Psoas muscle (tissue), 7 donors: ENCODE measurements at regions not wholly inside any gene's neighbourhood (a gene's known extent, or its start where the extent isn't known, plus 50 kb on each side); places are given as distances from the start of the nearest gene placed in this dataset.

Experiments
- ATAC-seq, 4 donors: fragments of 200-7000 bp; cut with Tn5 transposase; one replicate each; pipeline ENCODE4 v1.9.1; 2020; ENCODE audit warnings: moderate library complexity in 3 of 4, mild to moderate bottlenecking in 2 of 4
- DNase-seq, 2 donors: peaks; one replicate each; pipeline ENCODE4 v3.0.0-alpha.2; 2020
- H3K27ac ChIP-seq: fragments of 200-600 bp; one replicate; pipeline ENCODE4 v1.8.0; 2022
- H3K27me3 ChIP-seq, 3 donors: fragments of 200-600 bp in 1 of 3; one replicate each; pipeline versions ENCODE4 v1.6.1 to v1.8.0; 2013 to 2022; ENCODE audit warnings: low read length in 2 of 3, mild to moderate bottlenecking in 2 of 3, moderate library complexity in 1 of 3; ENCODE audit not compliant: insufficient read depth in 3 of 3
- H3K36me3 ChIP-seq, 2 donors: fragments of 200-600 bp in 1 of 2; one replicate each; pipeline versions ENCODE4 v1.6.1 to v1.8.0; 2013 to 2022; ENCODE audit warnings: low read depth in 1 of 2, mild to moderate bottlenecking in 1 of 2, moderate library complexity in 1 of 2; ENCODE audit not compliant: insufficient read depth in 1 of 2
- H3K4me1 ChIP-seq: fragments of 200-600 bp; one replicate; pipeline ENCODE4 v1.8.0; 2022
- H3K4me3 ChIP-seq: fragments of 200-600 bp; one replicate; pipeline ENCODE4 v1.8.0; 2022; ENCODE audit warnings: mild to moderate bottlenecking
- H3K9me3 ChIP-seq: fragments of 200-600 bp; one replicate; pipeline ENCODE4 v1.8.0; 2022
- CTCF ChIP-seq: fragments of 200-600 bp; IDR thresholded peaks from one replicate; pipeline ENCODE4 v1.8.0; 2022; ENCODE audit warnings: antibody characterized with exemption
- WGBS, 3 donors: extraction: QIAGEN DNeasy Blood & Tissue Kit; methylation state at CpG; one replicate each; pipeline versions ENCODE4 v1.1.6 to v1.1.7; 2013; 5-methylcytosine and 5-hydroxymethylcytosine counted together
- intact Hi-C, 2 donors: fragments of 100-400 bp; cut with DNase I; formaldehyde crosslinking; loops; one replicate each; pipeline versions ENCODE4 v1.11.0 to v1.14.2; 2022
- donor health status: healthy with polysubstance abuse.
- donor health status: DM: no; HTN: no; CAD: no; lungs with moderate emphysema.
- donor health status: Bipolar disorder and iron deficiency.
- donor health status: healthy.
- donor health status: DM: yes; HTN: yes; CAD: no.
- donor health status: DM: no; HTN: no; CAD: no.
- donor health status: DM: yes; HTN: yes; CAD: no.

GRCh38 chr5:172545291-172545801 is 91.0 kb upstream of the SH3PXD2B start:
- no peak for DNase-seq
- Histone ChIP-seq H3K27ac (no peak overlapping the region), H3K36me3 (no peaks in the 10 kb centered on the region), H3K4me3 (no peak overlapping the region), H3K9me3 (no peaks in the 10 kb centered on the region), H3K27me3 (peaks cover 0 to 4% (median 4%) of the 10 kb centered on the region in 3 donors), H3K4me1 (no peaks in the 10 kb centered on the region)
- no peak for TF ChIP-seq CTCF
- 42 to 52% (median 43%) methylated on average over 9 of the region's 9 CpGs for WGBS, 3 donors
- intact Hi-C loops, result no loop called here
- ATAC-seq, result no peak

- H3K27ac ChIP-seq, result no peak overlapping the region
- WGBS, 3 donors, result 51 to 66% (median 52%) methylated on average over 6 of the region's 6 CpGs
- no peak for DNase-seq
- peaks cover 0 to 4% (median 4%) of the 10 kb centered on the region in 3 donors for H3K27me3 ChIP-seq
- ATAC-seq, result no peak
- H3K36me3 ChIP-seq, result no peaks in the 10 kb centered on the region
- no peak for TF ChIP-seq CTCF
- no peaks in the 10 kb centered on the region for H3K9me3 ChIP-seq
- H3K4me1 ChIP-seq, result no peaks in the 10 kb centered on the region
- intact Hi-C loops, result no loop called here
- no peak overlapping the region for H3K4me3 ChIP-seq
These were observed 90.2 kb upstream of the SH3PXD2B start for GRCh38 chr5:172544371-172545095.

- H3K27me3 ChIP-seq, result peaks cover 0 to 4% (median 4%) of the 10 kb centered on the region in 3 donors
- no peak overlapping the region for H3K27ac ChIP-seq
- WGBS, 3 donors, result 89 to 94% (median 91%) methylated on average over 11 of the region's 11 CpGs
- no peak for ATAC-seq
- intact Hi-C loops, result no loop called here
- no peaks in the 10 kb centered on the region for H3K4me1 ChIP-seq
- H3K9me3 ChIP-seq, result no peaks in the 10 kb centered on the region
- no peaks in the 10 kb centered on the region for H3K36me3 ChIP-seq
- DNase-seq, result no peak
- no peak for TF ChIP-seq CTCF
- no peak overlapping the region for H3K4me3 ChIP-seq
These were observed 89.4 kb upstream of the SH3PXD2B start for GRCh38 chr5:172543484-172544298.

- WGBS, 3 donors, result 78 to 83% (median 79%) methylated on average over 13 of the region's 13 CpGs
- no peak overlapping the region for H3K4me3 ChIP-seq
- peaks cover 0 to 4% (median 4%) of the 10 kb centered on the region in 3 donors for H3K27me3 ChIP-seq
- DNase-seq, result no peak
- no peak for ATAC-seq
- intact Hi-C loops, result no loop called here
- H3K9me3 ChIP-seq, result no peaks in the 10 kb centered on the region
- TF ChIP-seq CTCF, result no peak
- H3K36me3 ChIP-seq, result no peaks in the 10 kb centered on the region
- no peak overlapping the region for H3K27ac ChIP-seq
- no peaks in the 10 kb centered on the region for H3K4me1 ChIP-seq
These were observed 88.4 kb upstream of the SH3PXD2B start for GRCh38 chr5:172542651-172543131.
